ENCODE measurements at regions not wholly inside any gene's neighbourhood (a gene's known extent, or its start where the extent isn't known, plus 50 kb on each side); places are given as distances from the start of the nearest gene placed in this dataset.

DNA sequence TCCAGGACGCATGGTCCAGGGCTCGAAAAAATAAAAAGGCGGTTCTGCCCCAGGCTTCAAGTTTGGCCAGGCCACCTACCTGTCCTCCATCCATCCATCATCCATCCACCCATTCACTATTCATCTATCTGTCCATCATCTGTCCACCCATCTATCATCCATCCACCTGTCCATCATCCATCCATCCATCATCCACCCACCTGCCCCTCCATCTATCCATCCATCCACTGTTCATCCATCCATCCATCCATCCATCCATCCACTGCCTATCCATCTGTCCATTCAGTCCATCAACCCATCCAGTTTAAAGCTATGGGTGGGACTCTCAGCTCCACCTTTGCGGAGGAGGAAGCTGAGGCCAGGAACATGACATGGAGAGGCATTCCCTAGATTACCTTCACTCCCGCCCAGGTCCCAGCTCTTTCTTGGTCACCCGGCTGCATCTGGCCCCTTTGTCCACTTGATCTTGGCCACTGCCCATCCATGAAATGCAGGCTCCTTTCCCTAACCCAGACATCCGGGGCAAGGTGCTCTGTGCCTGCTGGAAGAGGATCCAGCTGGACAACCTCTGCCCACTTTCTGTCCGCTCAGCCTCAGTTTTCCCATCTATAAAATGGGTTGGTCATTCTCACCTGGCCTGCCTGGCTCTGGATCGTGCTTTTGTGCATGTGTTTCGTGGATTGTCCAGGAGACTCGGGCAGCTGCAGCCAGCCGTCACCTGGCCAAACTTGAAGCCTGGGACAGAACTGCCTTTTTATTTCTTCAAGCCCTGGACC is 236.0 kb upstream of the CIBAR2 start:
- no peak for DNase-seq

DNA sequence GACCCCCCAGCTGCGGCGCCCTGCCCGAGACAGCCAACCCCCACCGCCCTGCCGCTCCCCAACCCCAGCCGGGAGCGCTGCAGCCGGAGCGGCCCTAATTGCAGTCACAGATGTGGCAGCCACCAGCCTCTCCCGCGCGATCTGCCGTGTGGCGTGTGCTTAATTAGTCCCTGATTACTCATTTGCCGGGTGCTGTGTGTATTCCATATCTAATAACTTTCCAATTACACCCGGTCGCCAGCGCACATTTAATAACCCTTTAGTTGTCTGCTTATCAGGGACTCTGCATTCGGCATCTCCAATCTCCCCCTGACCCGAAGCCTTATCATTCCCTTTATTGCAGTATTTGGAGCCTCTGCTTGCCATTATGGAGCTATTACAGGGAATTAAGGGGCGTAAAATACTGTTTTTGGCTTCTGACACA is 236.7 kb upstream of the CIBAR2 start:
- no peak for DNase-seq

DNA sequence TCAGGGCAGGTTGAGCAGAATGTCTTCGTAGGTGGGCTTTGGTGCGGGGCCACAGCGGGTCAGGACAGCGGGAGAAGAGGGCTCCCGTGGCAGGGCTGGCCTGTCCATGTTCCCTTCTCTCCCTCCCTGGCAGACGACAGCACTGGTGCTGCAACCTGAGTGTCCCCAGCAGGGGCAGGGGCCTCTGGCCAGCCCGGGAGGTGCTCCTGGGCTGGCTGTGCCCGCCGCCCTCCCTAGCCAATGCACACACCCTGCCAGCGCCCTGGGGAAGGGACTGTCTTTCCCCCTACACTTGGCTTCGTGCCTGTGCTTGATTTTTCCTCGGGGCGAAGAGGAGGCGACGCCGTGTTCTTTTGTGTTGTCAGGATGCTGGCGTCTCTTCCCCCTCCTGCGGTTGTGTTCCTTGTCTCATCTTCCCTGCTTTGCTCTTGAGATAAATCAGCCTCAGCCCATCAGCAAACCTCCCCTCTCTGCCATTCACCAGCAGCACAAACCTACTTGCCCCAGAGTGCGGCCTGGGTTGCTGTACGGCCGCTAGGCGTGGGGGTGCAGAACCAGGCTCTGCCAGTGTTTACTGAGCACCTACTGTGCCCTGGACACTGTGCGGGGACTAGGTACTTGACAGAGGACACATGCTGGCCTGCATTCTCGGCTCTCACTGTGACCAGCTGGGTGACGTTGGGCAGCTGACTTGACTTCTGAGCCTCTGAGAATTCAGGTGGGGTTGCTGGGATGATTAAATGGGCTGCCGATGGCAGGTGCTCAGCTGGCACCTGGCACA is 237.3 kb upstream of the CIBAR2 start:
- DNase-seq: no peak

DNA sequence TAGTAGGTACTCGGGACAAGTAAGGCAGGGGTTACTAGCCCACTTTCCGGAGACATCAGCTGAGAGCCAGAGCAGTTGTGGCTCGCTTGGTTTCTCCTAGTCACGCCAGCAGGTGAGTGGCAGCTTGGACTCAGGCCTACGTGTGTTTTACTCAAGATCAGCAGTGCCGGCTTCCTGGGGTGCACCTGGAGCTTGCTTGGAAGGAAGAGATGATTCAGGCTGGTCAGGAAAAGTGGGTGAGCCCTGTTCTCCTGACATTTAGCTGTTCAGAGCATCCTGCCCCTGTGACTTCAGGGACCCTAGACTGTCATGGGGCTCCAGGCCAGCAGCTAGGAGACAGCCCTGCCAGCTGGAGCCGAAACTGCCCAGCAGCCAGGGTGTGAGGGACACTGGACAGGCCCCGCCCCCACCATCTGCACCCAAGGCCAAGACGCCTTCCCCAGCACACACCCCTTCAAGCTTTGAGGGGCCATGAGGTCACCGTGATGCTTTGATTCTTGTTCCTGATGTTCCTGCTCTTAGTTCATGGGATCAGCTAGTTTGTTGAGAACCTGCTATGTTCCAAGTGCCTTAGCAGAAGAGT is 238.0 kb upstream of the CIBAR2 start:
- no peak for DNase-seq

DNA sequence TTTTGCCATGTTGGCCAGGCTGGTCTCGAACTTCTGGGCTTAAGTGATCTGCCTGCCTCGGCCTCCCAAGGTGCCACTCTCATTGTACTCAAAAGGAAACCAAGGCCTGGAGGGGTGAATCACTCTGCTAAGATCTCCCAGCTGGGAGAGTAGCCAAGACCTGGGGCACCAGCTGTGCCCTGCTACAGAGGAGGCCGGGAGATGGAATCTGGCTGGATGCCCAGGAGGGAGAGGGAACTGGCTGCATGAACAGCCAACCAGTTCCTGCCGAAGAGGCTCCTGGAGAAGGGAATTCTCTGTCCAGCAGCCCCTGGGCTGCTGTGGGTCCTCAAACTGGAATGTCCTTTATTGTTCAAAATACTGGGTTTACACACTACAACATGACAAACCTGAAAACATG is 238.7 kb upstream of the CIBAR2 start:
- peak; percentile 75 for DNase-seq

DNA sequence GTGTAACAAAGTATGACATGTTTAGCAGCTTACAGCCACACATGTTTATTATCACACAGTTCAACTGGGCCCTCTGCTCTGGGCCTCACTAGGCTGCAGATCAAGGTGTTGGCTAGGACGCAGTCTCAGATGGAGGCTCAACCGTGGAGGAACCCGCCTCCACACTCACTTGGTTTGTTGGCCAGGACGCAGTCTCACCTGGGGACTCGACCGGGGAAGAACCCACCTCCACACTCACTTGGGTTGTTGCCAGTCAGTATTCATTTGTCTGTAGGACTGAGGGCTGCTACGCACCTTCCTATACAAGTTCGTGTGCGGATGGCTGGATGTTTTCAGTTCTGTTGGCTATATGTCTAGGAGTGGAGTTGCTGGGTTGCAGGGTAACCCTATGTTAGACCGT is 240.7 kb upstream of the CIBAR2 start:
- no peak for DNase-seq

DNA sequence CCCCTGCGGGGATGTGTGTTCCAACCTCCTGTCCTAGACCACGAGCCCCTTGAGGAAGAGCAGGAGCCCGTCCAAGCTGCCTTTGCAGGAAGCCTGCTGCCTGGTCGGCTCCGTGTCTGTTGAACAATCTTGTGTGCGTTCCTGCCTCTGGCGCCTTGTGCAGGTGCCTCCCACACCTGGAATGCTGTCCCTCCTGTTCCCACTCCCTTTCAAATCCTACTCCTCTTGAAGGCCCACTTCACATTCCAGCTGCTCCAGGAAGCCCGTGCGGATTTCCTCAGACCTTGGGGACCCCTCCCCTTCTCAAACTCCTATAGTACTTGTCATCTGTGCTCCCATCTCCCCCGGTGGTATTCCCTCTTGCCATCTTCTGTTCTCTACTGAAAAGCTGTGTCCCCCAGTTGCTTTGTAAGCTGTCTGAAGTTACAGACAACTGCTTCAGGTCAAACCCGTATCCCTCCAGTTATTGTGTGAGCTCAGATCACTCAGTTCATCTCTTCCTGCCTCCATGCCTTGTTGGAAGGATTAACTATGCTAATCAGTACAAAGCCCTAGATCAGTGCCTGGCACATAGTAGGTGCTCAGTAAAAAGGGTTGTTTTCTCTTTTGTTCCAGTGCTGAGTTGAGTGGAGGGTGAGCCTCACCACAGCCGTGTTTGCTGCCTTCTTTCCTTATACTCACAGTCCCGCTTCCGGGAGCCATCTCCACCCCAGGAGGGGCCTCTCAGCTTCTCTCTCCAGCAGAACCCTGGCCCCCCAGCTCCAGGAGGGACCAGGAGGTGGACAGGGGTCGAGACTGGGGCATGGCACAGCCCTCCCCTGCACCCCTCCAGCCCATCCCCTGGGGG is 241.8 kb upstream of the CIBAR2 start:
- DNase-seq: no peak

DNA sequence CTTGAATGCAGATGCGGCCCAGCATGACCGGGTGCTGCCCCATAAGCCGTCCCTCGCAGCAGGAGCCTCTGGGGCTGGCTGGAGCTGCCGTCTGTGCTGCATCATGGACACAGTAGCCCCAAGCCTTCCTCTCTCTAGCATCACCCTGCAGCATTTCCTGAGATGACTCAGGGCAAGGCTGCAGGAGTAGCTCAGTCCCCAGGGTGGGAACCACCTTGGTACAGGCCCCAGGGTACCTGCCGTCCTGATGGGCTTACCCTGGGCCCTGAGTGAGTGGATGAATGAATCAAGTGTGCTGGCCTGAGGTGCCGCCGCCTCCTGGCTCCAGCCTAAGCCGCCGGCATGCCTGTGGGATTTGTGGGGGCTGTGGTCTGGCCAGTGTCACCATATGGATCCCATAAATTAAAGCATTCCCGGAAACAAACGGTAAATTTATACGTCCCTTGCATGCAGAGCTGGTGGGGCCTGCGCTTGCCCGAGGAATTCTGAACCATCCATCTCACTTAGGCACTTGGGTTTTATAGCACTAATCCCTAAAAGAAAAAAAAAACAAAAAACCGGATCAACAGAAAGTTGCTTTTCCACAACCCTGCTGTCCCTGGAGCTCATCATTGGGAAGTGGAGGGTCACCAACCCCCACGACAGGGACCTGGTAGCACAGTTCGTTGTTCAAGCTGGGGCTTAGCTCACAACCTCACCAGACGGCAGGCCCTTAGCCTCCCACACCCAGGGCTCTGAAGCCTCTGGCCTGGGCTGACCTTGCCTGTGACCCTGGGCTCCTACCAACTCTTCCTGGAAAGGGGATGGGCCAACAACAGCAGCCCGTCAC is 242.6 kb upstream of the CIBAR2 start:
- DNase-seq: no peak

DNA sequence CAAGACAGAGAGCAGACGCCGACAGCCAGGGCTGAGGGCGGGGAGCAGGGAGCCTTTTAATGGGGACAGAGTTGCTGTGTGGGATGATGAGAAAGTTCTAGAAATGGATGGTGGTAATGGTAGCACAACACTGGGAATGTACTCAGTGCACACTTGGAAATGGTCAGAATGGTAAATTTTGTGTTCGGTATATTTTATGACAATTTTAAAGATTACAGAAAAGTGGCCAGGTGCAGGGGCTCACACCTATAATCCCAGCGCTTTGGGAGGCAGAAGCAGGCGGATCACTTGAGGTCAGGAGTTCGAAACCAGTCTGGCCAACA is 243.2 kb upstream of the CIBAR2 start:
- DNase-seq: no peak

DNA sequence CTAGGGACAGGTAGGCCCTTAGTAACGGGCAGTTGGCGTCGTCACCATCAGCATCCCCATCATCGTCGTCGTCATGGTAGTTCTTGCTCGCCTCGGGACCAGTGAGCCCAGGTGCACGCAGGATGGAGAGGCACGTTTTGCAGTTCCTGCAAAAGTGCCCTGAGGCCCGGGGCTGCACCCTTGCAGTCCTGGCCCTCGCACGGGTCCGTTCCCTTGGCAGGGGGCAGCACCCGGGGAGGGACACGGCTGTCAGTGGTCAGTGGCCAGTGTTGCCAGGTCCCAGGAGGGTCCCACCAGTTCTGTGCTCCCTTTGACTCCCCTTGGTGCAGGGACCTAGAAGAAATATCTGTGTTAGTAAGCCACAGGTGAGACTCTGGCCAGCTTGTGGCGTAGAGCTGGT is 243.9 kb upstream of the CIBAR2 start:
- DNase-seq: no peak

DNA sequence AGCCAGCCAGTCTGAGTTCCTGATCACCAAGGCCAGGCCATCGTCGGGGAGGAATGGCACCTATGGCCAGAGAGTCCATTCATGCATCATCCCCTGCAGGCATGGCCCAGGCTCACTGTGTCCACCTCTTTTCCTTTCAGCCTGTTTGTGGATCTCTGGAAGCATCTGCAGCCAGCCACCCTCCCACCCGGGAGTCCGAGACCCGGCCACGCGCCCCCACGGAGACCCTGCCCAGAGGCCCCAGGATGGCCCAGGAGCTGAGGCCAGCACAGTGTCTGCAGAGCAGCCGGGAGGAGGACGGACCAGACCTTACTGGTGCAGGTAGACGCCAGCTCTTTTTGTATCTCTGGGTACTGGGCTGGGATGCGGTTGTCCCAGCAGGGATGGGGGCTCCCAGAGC is 245.1 kb upstream of the CIBAR2 start:
- DNase-seq: no peak

DNA sequence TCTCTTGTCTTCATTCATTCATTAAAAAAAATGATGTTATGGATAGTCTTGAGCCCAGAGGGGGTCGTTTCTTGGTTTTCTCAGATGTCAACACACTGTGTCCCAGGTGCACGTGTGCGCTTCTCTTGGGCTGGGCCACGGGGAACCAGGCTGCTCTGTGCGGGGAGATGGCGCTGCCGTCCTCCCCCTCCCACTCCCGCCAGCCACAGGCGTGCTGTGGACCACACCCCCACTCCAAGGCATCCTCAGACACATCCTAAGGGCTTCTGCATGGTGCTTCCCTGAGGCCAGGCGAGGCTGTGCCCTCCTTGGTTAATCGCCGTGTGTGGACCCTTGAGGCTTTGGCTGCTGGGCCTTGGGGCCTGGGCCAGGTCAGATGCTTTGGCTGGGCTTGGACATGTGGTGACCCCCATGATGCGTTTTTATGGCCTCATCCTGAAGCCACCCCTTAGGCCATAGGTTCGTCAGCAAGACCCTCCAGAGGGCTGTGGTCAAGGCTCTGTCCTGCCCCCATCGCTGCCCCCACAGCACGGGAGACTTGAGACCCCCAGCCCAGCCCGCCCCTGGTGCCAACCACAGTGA is 245.7 kb upstream of the CIBAR2 start:
- no peak for DNase-seq

DNA sequence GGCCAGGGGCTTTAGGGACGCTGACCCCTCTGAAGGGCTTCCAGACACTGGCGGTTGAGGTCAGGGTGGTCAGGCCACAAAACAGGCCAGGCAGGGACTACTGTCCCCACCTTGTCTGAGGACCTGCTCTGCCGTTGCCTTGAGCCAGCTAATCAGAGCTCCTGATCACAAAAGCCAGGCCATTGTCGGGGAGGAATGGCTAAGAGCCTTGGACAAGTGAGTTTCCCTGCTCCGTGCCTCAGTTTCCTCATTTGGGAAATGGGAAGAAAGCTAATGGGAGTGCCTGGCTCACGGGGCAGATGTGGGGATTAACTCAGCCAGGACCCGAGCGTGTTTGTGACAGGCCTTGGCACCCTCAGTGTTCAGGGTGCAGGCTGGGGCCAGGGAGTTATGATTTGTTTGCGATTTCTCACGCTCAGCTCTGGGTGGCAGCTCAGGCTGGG is 246.5 kb upstream of the CIBAR2 start:
- no peak for DNase-seq

DNA sequence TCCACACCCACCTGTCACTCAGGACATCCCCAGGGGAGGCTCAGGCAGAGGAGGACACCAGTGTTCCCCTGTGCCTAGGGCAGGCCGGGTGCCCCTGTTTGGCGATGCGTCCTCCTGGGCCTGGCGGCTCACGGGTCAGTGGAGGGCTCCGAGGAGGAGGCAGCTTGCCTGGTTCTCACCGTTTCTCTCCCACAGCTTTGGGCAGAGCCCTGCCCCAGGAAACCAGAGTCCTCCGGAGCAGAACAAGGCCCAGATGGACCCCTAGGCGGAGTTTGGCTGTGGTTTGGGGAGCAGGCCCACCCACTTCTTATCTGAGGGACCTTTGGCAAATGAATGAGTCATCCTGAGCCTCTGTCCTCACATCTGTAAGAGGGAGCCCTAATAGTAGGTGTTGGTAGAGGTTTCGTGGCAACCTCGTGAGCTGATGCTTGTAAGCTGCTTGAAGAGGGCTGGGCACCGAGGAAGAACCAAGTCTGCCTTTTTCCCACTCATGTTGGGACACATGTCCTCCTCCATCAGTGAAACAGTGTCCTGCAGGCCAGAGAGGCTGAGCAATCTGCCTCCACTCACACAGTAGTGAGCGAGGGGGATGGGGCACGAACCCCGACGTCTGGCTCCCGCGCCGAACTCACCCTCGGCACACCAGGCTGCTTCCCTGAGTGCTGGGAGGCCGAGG is 247.0 kb upstream of the CIBAR2 start:
- DNase-seq: no peak

DNA sequence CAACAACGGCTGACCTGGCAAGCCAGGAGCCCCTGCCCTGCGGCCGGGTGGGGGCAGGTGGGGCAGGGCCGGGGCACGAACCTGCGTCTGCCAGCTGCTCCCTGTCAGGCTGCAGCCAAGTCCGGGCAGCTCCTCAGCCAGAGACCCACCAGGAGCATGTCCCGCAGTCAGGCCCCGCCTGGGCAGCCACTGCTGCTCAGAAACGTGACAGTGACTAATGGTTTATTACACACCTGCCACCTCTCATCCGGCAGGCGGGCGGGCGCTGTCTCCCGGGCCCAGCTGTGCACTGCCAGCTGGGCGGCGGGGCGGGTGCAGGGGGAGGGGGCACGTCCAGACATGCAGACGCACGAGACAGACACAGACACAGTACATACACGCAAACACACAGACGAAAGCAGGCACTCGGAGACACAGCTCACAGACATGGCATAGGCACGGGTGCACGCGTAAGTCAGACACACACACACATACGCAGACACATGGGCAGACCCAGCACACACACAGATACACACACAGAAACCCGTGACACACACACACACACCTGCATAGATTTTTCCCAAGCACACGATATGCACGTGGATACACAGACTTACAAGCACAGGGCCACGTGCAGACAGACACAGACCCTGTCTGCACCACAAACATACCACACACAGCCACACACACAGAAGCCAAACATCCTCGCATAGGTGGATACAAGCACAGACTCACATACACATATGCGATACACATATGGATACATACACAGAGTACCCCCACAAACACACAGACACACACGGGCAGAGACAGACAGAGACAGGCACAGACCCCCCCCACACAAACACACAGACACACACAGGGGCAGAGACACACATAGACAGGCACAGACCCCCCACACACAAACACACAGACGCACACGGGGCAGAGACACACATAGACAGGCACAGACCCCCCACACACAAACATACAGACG is 248.3 kb upstream of the CIBAR2 start:
- DNase-seq: no peak

DNA sequence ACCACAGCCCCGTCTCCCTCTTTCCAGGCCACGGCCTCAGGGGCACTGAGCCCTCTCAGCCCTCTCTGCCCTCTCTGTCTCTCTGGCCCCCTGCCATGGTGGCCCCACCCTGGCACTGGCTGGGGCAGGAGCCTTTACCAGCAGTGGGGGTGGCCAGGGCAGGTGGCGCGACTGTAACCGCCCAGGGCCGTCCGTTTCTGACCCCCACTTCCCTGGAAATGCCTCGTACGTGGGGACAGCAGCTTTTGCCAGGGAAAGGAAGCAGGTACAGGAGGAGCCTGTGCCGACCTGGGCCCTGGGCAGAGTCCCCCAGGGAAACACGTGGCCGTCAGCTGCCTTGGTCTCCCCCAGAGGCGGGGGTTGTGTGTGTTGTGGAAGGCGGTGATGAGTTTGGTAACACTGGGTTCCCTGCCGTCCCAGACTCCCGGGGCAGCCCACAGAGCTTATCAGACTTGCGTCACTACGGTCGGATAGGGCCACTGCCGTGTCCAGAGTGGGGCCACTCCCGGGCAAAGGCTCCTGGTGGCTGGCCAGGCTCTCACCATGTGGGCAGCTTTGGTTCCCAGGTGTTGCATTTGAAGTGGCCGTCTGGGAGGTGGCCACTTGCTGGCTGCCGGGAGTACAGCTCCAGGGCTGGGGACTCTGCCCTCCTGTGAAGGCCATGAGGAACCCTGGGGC is 249.3 kb upstream of the CIBAR2 start:
- DNase-seq: no peak

DNA sequence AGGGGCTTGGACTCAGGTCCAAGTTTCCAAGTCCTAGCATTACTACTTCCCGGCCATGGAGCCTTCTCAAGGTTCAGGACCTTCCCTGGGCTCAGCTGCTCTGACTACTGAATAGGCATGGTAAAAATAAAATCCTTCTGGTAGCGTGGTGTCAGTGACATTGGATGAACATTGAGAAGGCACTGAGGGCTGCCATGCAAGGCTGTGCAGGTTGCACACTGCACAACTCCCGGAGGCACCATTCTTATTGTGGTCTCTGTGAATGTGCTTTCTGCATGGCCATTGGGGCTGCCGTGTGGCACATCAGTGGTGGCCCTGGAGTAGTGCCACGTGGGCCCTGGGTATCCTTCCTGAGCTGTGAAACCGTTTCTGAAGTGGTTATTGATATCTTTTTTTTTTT is 250.2 kb upstream of the CIBAR2 start:
- DNase-seq: no peak

DNA sequence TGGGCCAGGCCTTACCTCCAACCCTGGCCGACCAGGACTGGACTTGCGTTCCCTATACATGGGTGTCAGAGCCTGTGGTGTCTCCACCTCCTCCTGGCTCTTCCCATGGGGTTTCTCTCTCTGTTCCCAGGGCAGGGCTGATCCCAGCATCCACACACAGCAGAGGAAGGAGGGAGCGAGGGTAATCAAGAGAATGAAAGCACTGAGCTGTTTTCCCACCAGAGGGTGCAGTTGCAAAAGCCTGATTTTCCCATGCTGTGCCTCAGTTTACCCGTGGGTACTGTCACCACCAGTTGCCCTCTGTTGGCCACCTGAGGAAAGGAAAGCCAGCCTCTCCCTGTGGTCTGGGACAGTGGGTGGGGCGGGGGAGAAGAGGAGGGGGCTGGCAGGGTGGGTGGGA is 249.7 kb upstream of the GSE1 start:
- DNase-seq: no peak

DNA sequence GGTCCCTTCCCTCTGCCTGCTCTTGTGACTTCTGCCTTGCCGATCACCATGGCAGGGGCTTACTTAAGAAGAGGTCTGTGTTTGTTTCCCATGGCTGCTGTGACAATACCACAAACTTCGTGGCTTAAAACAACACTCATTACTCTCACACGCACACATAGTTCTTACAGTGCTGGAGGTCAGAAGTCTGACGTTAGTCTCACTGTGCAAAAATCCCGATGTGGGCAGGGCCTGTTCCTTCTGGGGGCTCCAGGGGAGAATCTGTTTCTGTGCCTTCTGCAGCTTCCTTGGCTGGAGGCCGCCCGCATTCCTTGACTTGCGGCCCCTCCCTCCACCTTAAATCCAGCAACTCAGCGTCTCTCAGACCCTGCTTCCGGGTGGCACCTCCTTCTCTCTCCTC is 249.2 kb upstream of the GSE1 start:
- DNase-seq: no peak

Measured in hindlimb muscle (tissue), 1 donor.